ENCODE measurements at regions not wholly inside any gene's neighbourhood (a gene's known extent, or its start where the extent isn't known, plus 50 kb on each side); places are given as distances from the start of the nearest gene placed in this dataset.

- TF ChIP-seq BHLHE40 (IDR thresholded peaks at IDR 0.05; ENCODE audit: borderline replicate concordance) (no peak), SP1 (IDR thresholded peaks at IDR 0.05) (no peak), SUZ12 (IDR thresholded peaks at IDR 0.05) (no peak), ELF4 (IDR thresholded peaks at IDR 0.05) (no peak), NFRKB (IDR thresholded peaks at IDR 0.05) (no peak), FOXM1 (IDR thresholded peaks at IDR 0.05; ENCODE audit: borderline replicate concordance) (no peak), TARDBP (IDR thresholded peaks at IDR 0.05) (no peak), L3MBTL2 (conservative IDR thresholded peaks at IDR 0.05) (no peak), PKNOX1 (IDR thresholded peaks at IDR 0.05) (no peak), HDGF (IDR thresholded peaks at IDR 0.05; ENCODE audit: borderline replicate concordance) (no peak)
These were observed 220.7 kb downstream of the WDR11 start for GRCh38 chr10:121071901-121072300.

Data from HEK293T (cell line).